Prostate gland (tissue), 2 donors: ENCODE measurements at regions not wholly inside any gene's neighbourhood (a gene's known extent, or its start where the extent isn't known, plus 50 kb on each side); places are given as distances from the start of the nearest gene placed in this dataset.

Experiments
- DNase-seq: peaks from one replicate; pipeline ENCODE4 v3.0.0-alpha.2; 2019; ENCODE audit warnings: low spot score
- H3K27ac ChIP-seq, 2 donors: fragments of 200-600 bp; sonication (generic); 2 replicates each; pipeline ENCODE4 v1.5.1; 2017 to 2019
- H3K27me3 ChIP-seq: fragments of 200-600 bp; sonication (generic); replicated peaks from 2 replicates; pipeline ENCODE4 v1.5.1; 2019; ENCODE audit not compliant: insufficient read depth
- H3K36me3 ChIP-seq, 2 donors: fragments of 200-600 bp; sonication (generic); 1 replicate in 1 of 2; 2 replicates in 1 of 2; pipeline versions ENCODE4 v1.5.1 to v1.8.1; 2017 to 2019
- H3K4me1 ChIP-seq: fragments of 200-600 bp; sonication (generic); replicated peaks from 2 replicates; pipeline ENCODE4 v1.5.1; 2019
- H3K4me3 ChIP-seq, 2 donors: fragments of 200-600 bp; sonication (generic); 2 replicates each; pipeline ENCODE4 v1.5.1; 2017 to 2019
- H3K9me3 ChIP-seq: fragments of 200-600 bp; sonication (generic); 2 replicates; pipeline ENCODE4 v1.5.1; 2017
- POLR2A ChIP-seq: fragments of 450-650 bp; IDR thresholded peaks from one replicate; pipeline ENCODE4 v1.6.1; 2016; ENCODE audit warnings: antibody characterized with exemption, mild to moderate bottlenecking
- POLR2AphosphoS5 ChIP-seq: sonication (generic); formaldehyde crosslinking; IDR thresholded peaks from one replicate; pipeline ENCODE4 v1.6.1; 2017; ENCODE audit warnings: antibody characterized with exemption
- WGBS: methylation state at CpG from one replicate; pipeline ENCODE4 v1.1.5; 2018; 5-methylcytosine and 5-hydroxymethylcytosine counted together
- intact Hi-C: fragments of 100-400 bp; cut with DNase I; formaldehyde crosslinking; loops from one replicate; pipeline ENCODE4 v1.14.2; 2022
- TF ChIP-seq, protein P1 (sequence below), 4 experiments: fragments of 200-600 bp in 2 of 4; fragments of 450-650 bp in 2 of 4; sonication (generic) in 2 of 4; IDR thresholded peaks; 1 replicate in 3 of 4; 2 replicates in 1 of 4; pipeline ENCODE4 v1.5.1; 2016 to 2019; ENCODE audit warnings: antibody characterized with exemption in 4 of 4, mild to moderate bottlenecking in 2 of 4, moderate library complexity in 2 of 4

DNA sequence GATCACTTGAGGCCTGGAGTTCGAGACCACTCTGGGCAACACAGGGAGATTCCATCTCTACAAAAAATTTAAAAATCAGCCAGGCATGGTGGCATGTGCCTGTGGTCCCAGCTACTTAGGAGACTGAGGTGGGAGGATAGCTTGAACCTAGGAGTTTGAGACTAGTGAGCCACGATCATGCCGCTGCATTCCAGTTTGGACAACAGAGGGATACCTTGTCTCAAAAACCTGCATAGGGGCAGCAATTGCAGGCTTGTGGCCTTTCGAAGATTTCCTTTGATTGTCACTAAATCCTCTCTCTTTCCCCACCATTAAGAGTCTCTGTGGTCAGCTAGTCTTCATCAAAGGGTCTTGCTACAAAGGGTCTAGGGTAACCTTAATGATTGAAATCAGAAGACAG is 60.3 kb downstream of the UTRN start:
- Histone ChIP-seq H3K27ac (no peak overlapping the region), H3K27me3 (no peaks in the 10 kb centered on the region), H3K4me3 (no peak overlapping the region), H3K4me1 (no peaks in the 10 kb centered on the region), H3K9me3 (no peaks in the 10 kb centered on the region), H3K36me3 (no peaks in the 10 kb centered on the region)
- TF ChIP-seq POLR2A, result no peak
- TF ChIP-seq, protein P1, sequence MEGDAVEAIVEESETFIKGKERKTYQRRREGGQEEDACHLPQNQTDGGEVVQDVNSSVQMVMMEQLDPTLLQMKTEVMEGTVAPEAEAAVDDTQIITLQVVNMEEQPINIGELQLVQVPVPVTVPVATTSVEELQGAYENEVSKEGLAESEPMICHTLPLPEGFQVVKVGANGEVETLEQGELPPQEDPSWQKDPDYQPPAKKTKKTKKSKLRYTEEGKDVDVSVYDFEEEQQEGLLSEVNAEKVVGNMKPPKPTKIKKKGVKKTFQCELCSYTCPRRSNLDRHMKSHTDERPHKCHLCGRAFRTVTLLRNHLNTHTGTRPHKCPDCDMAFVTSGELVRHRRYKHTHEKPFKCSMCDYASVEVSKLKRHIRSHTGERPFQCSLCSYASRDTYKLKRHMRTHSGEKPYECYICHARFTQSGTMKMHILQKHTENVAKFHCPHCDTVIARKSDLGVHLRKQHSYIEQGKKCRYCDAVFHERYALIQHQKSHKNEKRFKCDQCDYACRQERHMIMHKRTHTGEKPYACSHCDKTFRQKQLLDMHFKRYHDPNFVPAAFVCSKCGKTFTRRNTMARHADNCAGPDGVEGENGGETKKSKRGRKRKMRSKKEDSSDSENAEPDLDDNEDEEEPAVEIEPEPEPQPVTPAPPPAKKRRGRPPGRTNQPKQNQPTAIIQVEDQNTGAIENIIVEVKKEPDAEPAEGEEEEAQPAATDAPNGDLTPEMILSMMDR (IDR thresholded peaks at IDR 0.05), result no peak
- no peak for TF ChIP-seq POLR2AphosphoS5
- WGBS, result 97% methylated on average over 4 of the region's 4 CpGs
- intact Hi-C loops, result no loop called here
- DNase-seq, result no peak

GRCh38 chr6:144346719-144347447 is 61.7 kb downstream of the UTRN start:
- no peaks in the 10 kb centered on the region for H3K36me3 ChIP-seq
- 87% methylated on average over 11 of the region's 11 CpGs for whole genome bisulfite sequencing
- H3K27me3 ChIP-seq, result no peaks in the 10 kb centered on the region
- intact Hi-C loops, result no loop called here
- no peak overlapping the region for H3K27ac ChIP-seq
- no peak for TF ChIP-seq POLR2AphosphoS5
- TF ChIP-seq, protein P1 (IDR thresholded peaks at IDR 0.05), result no peak
- H3K4me1 ChIP-seq, result peaks cover 4% of the 10 kb centered on the region
- no peak for DNase-seq
- H3K9me3 ChIP-seq, result no peaks in the 10 kb centered on the region
- no peak overlapping the region for H3K4me3 ChIP-seq

GRCh38 chr6:144347448-144347759 is 62.3 kb downstream of the UTRN start:
- DNase-seq, result no peak
- TF ChIP-seq, protein P1 (IDR thresholded peaks at IDR 0.05), result no peak
- no peak for TF ChIP-seq POLR2A
- no peak for TF ChIP-seq POLR2AphosphoS5
- intact Hi-C loops, result no loop called here
- H3K27ac ChIP-seq, result no peak overlapping the region
- no peaks in the 10 kb centered on the region for H3K27me3 ChIP-seq
- H3K4me3 ChIP-seq, result no peak overlapping the region
- no peaks in the 10 kb centered on the region for H3K9me3 ChIP-seq
- H3K36me3 ChIP-seq, result no peaks in the 10 kb centered on the region
- H3K4me1 ChIP-seq, result peaks cover 7% of the 10 kb centered on the region

DNA sequence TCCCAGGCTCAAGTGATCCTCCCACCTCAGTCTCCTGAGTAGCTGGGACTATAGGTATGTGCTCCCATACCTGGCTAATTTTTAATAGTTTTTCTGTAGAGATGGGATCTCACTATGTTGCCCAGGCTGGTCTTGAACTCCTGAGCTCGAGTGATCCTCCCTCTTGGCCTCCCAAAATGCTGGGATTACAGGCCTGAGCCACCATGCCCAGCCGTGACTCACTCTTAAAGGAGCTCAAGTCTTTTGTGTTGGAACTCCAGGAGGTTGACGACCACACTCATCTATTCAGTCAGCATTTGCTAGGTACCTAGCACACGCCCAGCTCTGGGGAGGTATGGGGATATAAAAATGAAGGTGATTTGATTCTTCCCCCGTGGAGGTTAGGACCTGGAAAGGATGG is 62.8 kb downstream of the UTRN start:
- H3K9me3 ChIP-seq, result no peaks in the 10 kb centered on the region
- TF ChIP-seq POLR2A (no peak), POLR2AphosphoS5 (no peak)
- TF ChIP-seq, protein P1 (IDR thresholded peaks at IDR 0.05), result no peak
- 93% methylated on average over 5 of the region's 5 CpGs for WGBS
- intact Hi-C loops, result no loop called here
- no peaks in the 10 kb centered on the region for H3K27me3 ChIP-seq
- H3K4me3 ChIP-seq, result no peak overlapping the region
- no peak for DNase-seq
- peaks cover 7% of the 10 kb centered on the region for H3K4me1 ChIP-seq
- H3K36me3 ChIP-seq, result no peaks in the 10 kb centered on the region
- H3K27ac ChIP-seq, result no peak overlapping the region

DNA sequence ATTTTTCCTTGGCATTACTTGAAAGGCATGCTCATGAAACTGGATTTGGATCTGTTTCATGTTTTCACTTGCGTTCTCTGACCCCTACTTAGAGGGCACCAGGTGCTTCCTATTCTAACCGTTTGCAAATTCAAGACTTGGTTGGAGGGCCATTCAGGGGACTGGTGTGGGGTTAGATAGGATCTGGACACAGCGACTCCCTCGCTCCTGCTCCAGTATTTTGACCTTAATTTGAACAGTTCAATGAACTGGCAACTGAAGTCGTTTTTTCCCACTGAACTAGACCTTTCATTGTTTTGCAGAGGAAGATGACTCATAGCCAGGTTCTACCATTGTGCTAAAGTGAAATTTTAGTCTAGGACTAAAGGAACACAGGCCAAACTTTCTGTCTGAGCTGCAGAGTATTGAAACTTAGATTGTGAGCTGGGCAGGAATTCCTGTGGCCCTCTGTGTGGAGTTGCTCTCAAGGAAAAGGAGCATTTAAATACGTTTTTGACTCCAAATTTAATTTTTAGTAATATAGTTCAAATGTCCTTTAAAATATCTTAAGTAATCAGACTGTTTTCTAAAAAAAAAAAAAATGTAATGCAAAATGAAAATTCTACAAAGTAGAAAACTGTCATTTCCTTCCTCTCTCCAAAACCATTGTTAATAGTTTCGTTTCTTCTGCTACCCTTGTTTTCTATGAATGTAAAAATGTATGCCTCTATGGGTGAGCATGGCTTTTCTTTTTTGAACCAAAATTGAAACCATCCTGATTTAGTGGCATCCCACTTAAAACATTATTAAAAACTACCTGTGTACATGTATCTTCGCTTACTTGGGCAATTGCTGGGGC is 64.8 kb downstream of the UTRN start:
- no peak for DNase-seq
- Histone ChIP-seq H3K36me3 (no peaks in the 10 kb centered on the region), H3K4me1 (peaks cover 7% of the 10 kb centered on the region), H3K27ac (peak overlapping the region; percentile 15 to 44), H3K4me3 (no peak overlapping the region), H3K27me3 (no peaks in the 10 kb centered on the region), H3K9me3 (no peaks in the 10 kb centered on the region)
- peak; percentile 25 for TF ChIP-seq POLR2AphosphoS5
- TF ChIP-seq, protein P1 (IDR thresholded peaks at IDR 0.05), result no peak
- intact Hi-C loops, result no loop called here
- WGBS, result 15% methylated on average over 8 of the region's 8 CpGs
